ENCODE measurements at regions not wholly inside any gene's neighbourhood (a gene's known extent, or its start where the extent isn't known, plus 50 kb on each side); places are given as distances from the start of the nearest gene placed in this dataset.
"Not testable (repeated sequence)": the region's sequence is repeated elsewhere in the genome, so short reads cannot be mapped to it uniquely, and the experiment has no call there.

DNA sequence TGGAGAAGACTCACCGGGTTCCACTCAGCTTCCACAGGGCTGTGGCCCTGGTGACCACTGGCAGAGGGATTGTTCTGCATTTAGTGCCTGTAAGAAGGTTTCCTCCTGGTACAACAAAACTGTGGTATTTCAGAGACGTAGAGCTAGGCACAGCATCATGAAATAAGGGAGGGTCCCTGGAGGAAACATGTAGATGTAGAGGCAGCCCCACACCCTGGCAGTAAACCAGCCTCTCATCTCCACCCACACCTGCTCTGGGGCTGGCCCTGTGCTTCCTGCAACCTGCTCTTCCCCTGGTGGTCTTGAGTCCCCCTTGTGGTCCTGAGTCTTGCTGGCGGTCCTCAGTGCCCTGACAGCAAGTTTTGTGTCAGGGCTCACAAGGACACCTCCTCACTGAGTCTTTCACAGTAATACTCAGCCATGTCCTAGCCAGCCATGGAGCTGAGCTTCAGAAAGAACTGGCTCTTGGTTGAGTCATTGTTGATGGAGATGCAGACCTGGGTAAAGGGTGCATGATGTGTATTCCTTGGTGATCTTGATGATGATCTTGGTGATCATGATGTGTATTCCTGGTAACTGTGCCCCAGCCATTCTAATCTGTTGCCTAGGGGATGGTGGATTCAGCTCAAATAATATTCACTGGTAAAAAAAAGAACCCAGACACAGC is 121.8 kb downstream of the OR4M2 start:
- TF ChIP-seq, protein P1, sequence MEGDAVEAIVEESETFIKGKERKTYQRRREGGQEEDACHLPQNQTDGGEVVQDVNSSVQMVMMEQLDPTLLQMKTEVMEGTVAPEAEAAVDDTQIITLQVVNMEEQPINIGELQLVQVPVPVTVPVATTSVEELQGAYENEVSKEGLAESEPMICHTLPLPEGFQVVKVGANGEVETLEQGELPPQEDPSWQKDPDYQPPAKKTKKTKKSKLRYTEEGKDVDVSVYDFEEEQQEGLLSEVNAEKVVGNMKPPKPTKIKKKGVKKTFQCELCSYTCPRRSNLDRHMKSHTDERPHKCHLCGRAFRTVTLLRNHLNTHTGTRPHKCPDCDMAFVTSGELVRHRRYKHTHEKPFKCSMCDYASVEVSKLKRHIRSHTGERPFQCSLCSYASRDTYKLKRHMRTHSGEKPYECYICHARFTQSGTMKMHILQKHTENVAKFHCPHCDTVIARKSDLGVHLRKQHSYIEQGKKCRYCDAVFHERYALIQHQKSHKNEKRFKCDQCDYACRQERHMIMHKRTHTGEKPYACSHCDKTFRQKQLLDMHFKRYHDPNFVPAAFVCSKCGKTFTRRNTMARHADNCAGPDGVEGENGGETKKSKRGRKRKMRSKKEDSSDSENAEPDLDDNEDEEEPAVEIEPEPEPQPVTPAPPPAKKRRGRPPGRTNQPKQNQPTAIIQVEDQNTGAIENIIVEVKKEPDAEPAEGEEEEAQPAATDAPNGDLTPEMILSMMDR (IDR thresholded peaks at IDR 0.05 in 8 of 11, conservative IDR thresholded peaks at IDR 0.05 in 3 of 11), result not testable (repeated sequence)
- not testable (repeated sequence) for TF ChIP-seq POLR2A, POLR2AphosphoS5 (IDR thresholded peaks at IDR 0.05)

Measured in spleen (tissue), 7 donors.